ENCODE measurements at regions not wholly inside any gene's neighbourhood (a gene's known extent, or its start where the extent isn't known, plus 50 kb on each side); places are given as distances from the start of the nearest gene placed in this dataset.
"Not testable (repeated sequence)": the region's sequence is repeated elsewhere in the genome, so short reads cannot be mapped to it uniquely, and the experiment has no call there.

DNA sequence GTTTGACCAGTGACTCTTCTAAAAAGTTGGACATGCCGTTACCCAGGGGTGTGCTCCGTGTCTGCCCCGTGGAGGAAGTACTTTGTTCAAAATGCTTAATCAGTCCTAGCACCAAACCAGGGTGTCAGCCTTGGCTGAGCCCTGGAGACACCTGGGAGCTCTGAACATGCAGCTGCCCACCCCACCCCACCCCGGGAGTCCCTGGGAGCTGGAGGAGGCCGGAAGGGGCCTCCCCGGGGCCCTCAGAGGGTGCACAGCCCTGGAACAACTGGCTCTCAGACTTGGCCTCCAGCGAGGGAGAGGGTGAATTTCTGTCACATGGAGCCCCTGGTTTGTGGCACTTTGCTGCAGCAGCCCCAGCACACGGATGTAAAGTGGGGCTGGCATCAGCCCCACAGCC is 152.1 kb downstream of the LAT start:
- not testable (repeated sequence) for DNase-seq (ENCODE audit: extremely low read depth in 1 of 11, low read depth in 9 of 11, low spot score in 4 of 11)

DNA sequence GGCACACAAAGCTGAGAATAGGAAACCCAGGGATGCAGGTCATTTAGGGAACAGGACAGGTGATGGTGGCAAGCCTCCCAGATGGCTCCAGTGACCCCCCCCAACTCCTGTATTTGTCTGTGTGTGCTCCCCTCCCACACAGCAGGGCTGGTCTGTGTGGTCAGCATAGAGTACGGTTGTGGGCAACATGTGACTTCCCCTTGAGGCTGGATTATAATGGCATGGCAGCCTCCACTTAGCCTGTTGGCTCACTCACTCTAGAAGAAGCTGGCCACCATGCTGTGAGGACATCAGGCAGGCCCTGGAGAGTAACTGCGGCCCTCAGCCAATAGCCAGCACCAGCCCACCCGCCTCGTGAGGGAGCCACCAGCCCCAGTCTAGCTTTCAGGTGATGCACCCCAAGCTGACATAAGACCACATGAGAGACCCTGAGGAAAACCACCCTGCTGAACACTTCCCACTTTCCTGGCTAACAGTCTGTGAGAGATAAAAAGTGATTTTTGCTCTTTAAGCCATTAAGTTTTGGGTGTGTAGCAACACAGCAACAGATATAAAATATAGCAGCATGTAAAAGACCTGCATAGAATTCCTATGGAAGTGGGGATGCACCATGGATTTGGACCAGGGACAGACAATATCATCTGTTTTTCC is 151.3 kb downstream of the LAT start:
- not testable (repeated sequence) for DNase-seq (ENCODE audit: extremely low read depth in 1 of 11, low read depth in 9 of 11, low spot score in 4 of 11)

DNA sequence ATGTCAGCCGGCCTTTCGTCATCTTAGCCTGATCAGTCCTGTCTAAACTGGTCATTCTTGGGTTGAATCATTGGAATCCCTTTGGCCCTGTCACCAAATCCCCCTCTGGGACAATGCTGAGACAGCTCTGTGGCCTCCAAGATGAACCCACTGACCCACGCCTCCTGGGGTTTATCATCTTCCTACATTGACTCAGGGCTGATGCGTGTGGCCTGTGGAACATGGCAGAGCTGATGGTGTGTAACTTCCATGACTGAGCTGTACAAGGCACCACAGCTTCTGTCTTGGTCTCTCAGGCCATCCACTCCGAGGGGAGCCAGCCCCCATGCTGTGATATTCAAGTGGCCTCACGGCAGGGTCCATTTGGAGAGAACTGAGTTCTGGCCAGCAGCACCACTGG is 150.2 kb downstream of the LAT start:
- DNase-seq (ENCODE audit: extremely low read depth in 1 of 11, low read depth in 9 of 11, low spot score in 4 of 11), result not testable (repeated sequence)

DNA sequence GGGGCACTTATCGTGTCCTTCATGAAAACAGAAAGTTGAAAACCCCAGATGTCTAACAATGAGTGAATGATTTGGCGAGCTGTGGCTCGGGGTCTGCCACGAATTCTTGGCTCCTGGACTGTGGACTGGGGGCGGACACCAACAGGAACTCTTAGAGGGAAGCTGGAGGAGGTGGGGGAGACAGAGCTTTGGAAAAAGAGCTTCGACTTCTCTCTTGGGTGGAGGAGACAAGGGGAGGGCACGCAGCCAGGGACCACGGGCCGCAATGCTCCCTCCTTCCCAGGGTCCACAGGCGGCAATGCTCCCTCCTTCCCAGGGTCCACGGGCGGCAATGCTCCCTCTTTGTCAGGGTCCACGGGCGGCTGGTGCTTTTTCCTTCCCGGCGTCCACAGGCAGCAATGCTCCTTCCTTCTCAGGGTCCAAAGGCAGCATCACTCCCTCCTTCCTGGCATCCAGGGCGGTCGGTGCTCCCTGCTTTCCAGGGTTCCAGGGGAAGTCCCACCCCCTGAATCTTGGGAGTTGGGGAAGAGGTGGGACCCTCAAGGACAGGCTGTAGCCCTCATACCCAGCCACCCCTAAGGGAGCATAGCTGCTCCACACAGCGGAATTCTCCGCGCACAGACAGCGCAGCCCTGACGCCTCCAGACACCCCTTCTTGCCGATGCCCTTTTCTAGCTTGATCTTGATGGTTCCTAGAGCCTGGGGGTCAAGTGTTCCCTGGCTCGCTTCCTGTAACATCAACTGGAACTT is 149.0 kb downstream of the LAT start:
- DNase-seq (ENCODE audit: extremely low read depth in 1 of 11, low read depth in 9 of 11, low spot score in 4 of 11), result not testable (repeated sequence)

DNA sequence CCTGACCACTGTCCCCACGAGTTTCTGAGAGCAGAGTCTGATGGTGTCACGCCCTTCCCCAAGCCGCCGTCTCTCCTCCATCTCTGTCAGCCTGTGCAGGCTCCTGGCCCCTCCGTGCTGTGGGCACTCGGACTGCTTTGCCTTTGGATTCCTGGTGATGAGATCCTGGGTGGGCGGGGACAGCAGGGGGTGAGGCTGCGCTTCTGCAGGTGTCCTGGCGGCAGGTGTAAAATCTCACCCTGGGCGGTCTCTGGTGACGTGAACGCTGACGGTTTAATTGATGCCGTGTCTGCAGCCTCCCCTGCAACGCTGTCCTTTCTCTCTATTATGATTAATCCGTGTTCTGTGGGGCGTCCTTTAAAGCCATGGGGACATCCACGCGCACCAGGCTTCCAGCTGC is 148.0 kb downstream of the LAT start:
- DNase-seq (ENCODE audit: extremely low read depth in 1 of 11, low read depth in 9 of 11, low spot score in 4 of 11), result not testable (repeated sequence)

DNA sequence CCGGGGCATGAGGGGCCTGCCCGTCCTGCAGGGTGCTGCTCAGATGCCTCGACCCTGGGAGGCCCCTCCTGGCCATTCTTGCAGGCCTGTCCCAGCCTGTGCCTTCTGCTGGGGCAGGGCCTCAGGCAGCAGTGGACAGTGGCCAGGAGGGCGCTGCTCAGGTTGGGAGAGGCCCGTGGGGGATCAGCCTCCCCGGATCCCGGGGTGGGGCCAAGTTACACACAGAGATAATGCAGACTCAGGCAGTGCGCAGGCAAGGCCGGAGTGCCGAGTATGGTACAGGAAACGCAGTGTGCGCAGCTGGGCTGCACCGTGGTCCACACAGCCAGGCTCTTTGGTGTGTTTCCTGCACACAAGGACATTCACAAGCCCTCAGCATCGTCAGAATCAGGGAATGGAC is 147.6 kb downstream of the LAT start:
- DNase-seq (ENCODE audit: extremely low read depth in 1 of 11, low read depth in 9 of 11, low spot score in 4 of 11), result not testable (repeated sequence)

DNA sequence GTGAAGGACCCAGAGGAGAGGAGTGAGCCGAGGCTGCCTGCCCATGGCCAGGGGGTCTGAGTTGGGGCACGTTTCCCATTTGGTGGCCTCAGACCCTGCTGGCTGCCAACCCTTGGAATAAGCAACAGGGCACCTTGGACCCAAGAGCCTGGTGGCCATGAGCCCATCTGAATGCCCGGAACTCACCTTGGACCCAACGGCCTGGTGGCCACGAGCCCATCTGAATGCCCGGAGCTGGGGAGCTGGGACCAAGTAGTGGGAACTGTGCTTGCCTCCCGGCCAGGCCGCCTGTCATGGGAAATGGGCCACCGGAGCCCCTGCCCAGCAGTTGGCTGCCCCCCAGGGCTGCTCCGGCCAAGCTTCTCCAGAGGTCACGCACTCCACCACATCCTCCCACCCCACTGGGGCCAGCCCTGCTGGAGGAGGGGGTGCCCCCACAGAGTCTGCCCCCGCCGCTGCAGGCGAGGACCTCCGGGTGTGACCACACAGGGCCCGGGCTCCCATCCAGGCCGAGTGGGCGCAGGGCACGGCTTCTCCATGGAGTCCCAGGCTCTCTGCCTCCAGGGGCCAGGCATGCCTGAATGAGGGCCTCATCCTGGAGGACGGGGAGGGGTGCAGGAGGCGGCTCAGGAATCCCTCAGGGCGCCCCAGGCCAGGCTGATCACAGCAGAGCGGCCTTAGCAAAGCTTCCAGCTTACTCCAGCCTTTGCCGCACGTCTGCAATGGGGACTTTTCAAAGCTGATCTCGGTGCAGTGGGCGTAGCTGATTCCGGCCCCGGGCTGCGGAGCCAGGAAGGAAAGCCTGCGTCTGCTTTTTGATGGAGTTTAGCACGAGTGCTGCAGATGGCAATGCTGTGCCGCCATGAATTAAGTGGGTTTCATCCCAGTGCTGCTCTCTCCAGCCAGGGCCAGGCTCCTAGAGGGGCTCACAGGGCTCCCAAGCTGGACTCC is 146.3 kb downstream of the LAT start:
- not testable (repeated sequence) for DNase-seq (ENCODE audit: extremely low read depth in 1 of 11, low read depth in 9 of 11, low spot score in 4 of 11)

DNA sequence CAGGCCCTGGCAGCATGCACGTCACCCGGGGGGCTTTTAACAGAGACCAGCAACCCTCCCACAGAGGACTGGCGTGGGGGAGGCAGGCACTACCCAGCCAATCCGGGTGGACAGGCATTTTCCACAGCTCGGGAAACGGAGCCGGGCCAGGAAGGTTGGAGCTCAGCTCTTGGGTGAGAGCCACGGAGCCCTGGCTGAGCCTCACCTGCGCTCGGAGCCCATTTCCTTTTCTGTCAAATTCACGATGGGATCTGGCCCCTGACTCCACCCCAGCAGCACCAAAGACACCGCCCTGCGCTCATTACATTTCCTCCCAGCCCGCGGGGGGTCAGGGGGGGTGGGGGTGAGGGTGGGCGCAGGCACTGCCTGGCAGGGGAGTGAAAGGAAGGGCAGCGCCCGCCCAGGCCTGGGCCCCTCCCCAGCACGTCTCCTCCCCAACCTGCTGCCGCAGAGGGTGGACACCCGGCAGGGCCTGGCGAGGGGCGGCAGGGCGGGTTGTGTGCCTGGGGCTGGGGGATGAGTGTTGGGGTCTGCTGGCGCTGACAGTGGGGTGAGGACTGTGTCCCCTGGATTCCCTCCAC is 145.4 kb downstream of the LAT start:
- not testable (repeated sequence) for DNase-seq (ENCODE audit: extremely low read depth in 1 of 11, low read depth in 9 of 11, low spot score in 4 of 11)

DNA sequence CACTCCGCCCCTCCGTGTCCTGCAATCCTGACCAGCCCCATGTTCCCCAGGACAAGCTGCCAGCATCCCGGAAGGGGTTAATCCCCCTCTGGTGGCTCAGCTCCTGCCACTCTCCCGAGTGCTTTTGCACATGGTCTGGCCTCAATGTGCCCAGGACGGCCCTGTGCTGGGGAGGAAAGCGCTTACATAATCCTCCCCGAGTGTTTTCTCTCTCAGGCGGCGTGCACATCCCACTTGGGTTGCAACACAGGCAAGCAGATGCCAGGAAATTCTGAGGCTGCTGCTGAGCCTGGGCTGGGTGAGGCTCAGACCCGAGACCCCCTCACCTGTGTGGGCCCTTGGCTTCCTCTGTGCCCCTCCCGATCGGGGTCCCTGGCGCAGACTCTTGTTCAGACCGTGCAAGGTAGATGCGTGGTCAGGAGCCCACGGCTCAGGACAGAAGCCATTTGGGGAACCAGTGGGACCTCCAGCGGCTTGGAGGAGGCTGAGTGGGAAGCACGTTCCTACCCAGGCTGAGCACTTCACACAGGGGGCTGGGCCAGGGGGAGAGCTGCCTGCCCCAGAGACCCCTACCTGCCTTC is 144.7 kb downstream of the LAT start:
- not testable (repeated sequence) for DNase-seq (ENCODE audit: extremely low read depth in 1 of 11, low read depth in 9 of 11, low spot score in 4 of 11)

DNA sequence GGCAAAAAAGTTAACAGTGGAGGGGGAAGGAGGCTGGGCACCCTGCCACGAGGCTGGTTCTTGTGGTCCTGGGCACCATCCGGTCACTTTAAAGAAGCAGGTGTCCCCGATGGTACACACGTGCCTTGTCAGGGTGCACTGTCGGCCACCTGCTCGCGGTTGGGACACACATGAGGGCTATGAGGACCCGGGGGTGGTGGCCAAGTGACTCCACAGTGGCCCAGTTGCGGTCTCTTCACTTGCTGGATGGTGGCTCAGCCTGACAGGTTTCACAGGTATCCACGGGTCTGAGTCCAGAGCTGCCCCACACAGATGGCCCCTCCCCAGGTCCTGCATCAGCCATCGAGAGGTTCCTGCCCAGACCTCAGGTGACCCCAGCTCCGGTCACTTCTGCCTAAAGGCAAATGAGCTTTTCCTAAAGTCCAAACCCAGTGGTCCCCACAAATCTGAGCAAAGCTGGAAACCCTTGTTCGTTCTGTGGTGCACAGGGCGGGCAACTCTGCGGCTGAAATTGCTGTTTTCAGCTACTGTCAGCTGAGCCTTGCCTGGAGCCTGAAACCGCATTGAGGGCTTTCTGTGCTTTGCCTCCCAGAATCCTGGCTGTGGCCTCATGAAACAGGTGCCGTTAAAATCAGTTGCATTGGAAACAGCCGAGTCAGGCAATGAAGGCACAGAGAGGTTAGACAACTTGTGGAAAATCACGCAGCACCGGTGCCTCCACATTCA is 144.0 kb downstream of the LAT start:
- not testable (repeated sequence) for DNase-seq (ENCODE audit: extremely low read depth in 1 of 11, low read depth in 9 of 11, low spot score in 4 of 11)

DNA sequence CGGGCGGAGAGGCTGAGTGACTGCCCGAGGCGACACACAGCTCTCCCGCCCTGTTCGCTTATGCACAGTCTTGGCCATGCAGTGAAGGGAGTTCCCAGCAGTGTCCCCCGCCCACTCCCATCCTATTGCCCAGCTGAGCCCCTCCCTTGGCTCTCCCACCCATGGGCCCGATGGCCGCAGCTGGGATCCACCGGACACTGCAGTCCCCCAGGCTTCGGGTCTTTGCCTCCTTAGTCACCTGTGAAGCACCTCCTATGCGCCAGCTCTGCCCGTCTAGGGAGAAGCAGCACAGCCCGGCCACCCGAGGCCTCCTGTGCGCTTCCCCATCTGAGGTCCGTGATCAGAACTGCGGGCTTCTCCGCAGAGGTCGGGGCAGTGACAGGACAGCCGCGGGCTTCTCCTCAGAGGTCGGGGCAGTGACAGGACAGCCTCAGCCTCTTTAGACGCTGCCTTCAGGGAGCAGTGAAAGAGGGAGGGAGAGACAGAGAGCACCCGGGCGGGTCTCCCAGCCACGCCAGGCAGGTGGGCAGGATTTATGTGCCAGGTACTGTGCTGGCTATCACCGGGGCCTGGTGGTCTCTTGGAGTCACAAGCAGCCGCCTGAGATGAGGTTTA is 143.1 kb downstream of the LAT start:
- not testable (repeated sequence) for DNase-seq (ENCODE audit: extremely low read depth in 1 of 11, low read depth in 9 of 11, low spot score in 4 of 11)

DNA sequence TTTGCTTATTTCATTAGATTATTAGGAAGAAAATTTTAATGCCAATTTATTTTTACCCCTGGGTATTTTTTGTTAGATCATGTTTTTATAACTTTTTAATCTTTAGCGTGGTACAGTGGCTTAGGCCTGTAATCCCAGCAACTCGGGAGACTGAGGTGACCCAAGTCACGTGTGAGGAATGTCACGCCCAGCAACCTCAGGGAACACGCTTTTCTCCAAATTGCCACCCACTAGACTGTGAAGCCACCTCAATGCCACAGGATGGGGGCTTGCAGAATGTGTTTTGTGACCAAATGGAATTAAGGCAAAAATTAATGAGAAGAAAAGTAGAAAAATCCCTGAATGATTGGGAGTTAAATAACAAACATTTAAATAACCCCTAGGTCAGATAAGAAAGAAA is 141.8 kb downstream of the LAT start:
- DNase-seq (ENCODE audit: extremely low read depth in 1 of 11, low read depth in 9 of 11, low spot score in 4 of 11), result no peak

DNA sequence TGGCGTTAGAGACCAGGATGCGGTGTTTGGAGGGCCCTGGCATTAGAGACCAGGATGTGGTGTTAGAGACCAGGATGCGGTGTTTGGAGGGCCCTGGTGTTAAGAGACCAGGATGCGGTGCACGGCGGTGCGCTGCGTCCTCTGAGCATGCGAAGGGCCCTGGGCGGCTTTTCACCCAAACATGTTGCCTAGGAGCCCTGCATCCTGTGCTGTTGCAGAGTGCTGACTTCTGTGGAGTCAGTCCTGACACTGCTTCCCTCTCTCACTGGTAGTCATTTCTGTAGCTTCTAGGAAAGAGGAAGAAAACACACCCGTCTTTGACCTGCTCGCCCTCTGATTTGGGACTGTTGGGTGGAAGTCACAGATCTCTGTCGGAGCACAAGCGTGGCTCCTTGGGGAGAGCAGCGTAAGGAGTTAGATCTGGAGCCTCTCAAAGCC is 141.2 kb downstream of the LAT start:
- DNase-seq (ENCODE audit: extremely low read depth in 1 of 11, low read depth in 9 of 11, low spot score in 4 of 11), result no peak

DNA sequence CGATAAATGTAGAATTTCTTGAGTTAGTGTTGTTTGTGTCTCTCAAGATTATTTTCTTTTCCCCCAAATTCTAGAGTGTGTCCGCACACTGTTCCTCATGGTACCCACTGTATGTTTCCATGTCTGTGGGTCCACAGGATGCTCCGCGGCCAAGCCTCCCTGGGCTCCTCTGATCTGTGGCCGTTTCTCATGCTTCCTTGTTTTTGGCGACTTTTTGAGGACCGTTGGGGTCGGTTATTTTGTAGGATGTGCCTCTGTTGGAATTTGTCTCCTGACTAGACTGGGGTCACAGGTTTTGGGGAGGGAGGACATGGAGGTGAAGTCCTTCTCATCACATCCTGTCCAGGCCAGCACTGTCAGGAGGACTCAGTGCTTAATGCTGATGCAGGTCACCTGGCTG is 140.0 kb downstream of the LAT start:
- DNase-seq (ENCODE audit: extremely low read depth in 1 of 11, low read depth in 9 of 11, low spot score in 4 of 11), result no peak

DNA sequence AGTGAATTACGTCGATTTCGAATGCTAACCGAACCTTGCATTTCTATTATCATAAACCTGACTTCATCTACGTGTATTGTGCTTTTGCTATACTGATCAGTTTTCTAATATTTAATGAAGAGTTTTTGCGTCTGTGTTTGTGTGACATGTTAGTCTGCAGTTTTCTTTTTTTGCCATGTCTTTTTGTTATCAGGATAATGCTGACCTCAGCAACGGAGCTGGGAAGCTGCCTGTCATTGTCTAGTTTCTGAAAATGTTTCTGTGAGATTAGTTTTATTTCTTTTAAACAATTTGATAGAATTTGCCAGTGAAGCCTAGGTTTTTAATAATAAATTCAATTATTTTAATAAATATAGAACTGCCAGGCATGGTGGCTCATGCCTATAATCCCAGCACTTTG is 139.3 kb downstream of the LAT start:
- DNase-seq (ENCODE audit: extremely low read depth in 1 of 11, low read depth in 9 of 11, low spot score in 4 of 11), result not testable (repeated sequence)

DNA sequence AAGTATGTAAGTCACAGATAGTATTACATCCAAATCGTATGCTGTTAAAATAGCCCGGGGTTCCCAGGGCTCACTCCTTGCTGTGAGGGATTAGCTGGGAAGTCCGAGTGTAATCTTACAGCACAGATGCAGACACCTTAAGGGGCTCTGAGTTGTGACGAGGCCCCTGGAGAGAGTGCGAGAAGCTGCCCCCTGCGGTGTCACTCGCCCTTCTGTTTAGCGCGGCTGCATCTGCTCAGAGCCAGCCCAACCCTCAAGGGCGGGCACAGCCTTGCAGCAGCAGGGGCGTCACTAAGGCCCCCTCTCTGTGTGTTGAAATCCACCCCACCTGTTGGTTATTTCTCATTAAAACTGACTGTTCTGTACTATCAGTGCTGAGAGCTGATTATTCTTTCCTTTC is 135.8 kb downstream of the LAT start:
- DNase-seq (ENCODE audit: extremely low read depth in 1 of 11, low read depth in 9 of 11, low spot score in 4 of 11), result not testable (repeated sequence)

DNA sequence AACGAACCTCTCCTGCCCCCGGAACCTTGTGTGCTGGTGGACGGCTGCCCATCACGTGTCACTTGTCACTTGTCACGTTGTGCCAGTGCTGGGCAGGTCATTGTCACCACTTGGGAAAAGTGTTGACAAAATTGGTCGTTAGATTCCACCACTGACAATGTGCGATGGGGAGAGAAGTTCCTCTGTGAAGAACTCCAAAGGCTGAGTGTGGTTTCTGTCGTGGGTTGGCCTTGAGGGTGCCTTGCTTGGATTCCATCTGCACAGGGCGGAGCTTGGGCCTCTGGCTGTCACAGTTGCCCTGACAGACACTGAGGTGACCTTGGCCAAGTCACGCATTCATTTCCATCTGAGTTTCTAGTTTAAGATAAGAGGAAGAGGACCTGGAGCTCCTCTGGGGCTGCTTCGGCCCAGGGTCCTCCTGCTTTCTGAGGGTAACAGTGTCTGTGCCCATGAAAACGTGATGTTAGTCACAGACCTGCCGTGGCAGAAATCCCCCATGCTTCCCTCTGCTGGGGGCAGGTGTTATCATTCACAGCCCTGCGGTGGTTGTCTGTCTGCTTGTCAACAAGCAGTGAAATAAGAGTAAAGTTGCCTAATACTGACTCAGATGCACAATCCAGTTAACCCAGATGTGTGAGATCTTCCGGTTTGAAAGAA is 133.6 kb downstream of the LAT start:
- DNase-seq (ENCODE audit: extremely low read depth in 1 of 11, low read depth in 9 of 11, low spot score in 4 of 11), result not testable (repeated sequence)
